K562 (cell line): ENCODE measurements at regions not wholly inside any gene's neighbourhood (a gene's known extent, or its start where the extent isn't known, plus 50 kb on each side); places are given as distances from the start of the nearest gene placed in this dataset.
A peak's percentile ranks its signal among the peaks of the same experiment; 100 is the strongest.

Experiments used
- CBFA2T2 ChIP-seq: fragments of 450-650 bp; conservative IDR thresholded peaks from 2 replicates; pipeline ENCODE4 v1.6.1; 2017; ENCODE audit warnings: mild to moderate bottlenecking
- DACH1 ChIP-seq: fragments of 450-650 bp; IDR thresholded peaks from 2 replicates; pipeline ENCODE4 v1.6.1; 2018; ENCODE audit not compliant: partially characterized antibody
- DMBX1 ChIP-seq: fragments of 250-450 bp; sonication (Bioruptor Pico); IDR thresholded peaks from 2 replicates; pipeline ENCODE4 v1.8.0; 2022; ENCODE audit warnings: inconsistent platforms, mild to moderate bottlenecking, moderate library complexity, borderline replicate concordance
- EP300 ChIP-seq: IDR thresholded peaks from 2 replicates; pipeline ENCODE4 v1.6.1; 2012; ENCODE audit warnings: low read length, improper control_type of control experiment
- IFI16 ChIP-seq: fragments of 250-450 bp; sonication (Bioruptor Pico); IDR thresholded peaks from 2 replicates; pipeline ENCODE4 v2.1.2; 2022; ENCODE audit warnings: mild to moderate bottlenecking, inconsistent platforms
- KLF1 ChIP-seq: fragments of 450-650 bp; IDR thresholded peaks from 2 replicates; pipeline ENCODE4 v1.6.1; 2016; ENCODE audit warnings: missing genetic modification characterization, missing compliant biosample characterization
- TAL1 ChIP-seq: fragments of 450-650 bp; IDR thresholded peaks from 2 replicates; pipeline ENCODE4 v1.6.1; 2016; ENCODE audit warnings: mild to moderate bottlenecking
- TCF7L2 ChIP-seq: fragments of 150-350 bp; IDR thresholded peaks from 2 replicates; pipeline ENCODE4 v1.6.1; 2016; ENCODE audit warnings: low read depth, mild to moderate bottlenecking, low read length, moderate library complexity
- TEAD1 ChIP-seq, 2 experiments: fragments of 450-650 bp in 1 of 2; sonication (generic) in 1 of 2; formaldehyde crosslinking; IDR thresholded peaks; 2 replicates each; pipeline versions ENCODE4 v1.4.0 to v1.8.0; 2020 to 2022; ENCODE audit warnings: mild to moderate bottlenecking in 2 of 2, missing genetic modification reagents in 1 of 2
- TEAD4 ChIP-seq, 2 experiments: sonication (generic) in 1 of 2; formaldehyde crosslinking in 1 of 2; IDR thresholded peaks; 2 replicates each; pipeline versions ENCODE4 v1.6.1 to v1.8.0; 2012 to 2022; ENCODE audit warnings: borderline replicate concordance in 1 of 2, inconsistent platforms in 1 of 2, low read length in 1 of 2, mild to moderate bottlenecking in 1 of 2, missing genetic modification reagents in 1 of 2
- ZNF707 ChIP-seq: fragments of 250-450 bp; sonication (Bioruptor Pico); conservative IDR thresholded peaks from 2 replicates; pipeline ENCODE4 v1.8.0; 2022; ENCODE audit warnings: inconsistent platforms, mild to moderate bottlenecking, moderate library complexity
- ZNF766 ChIP-seq: fragments of 200-800 bp; sonication (Bioruptor generic); conservative IDR thresholded peaks from 2 replicates; pipeline ENCODE4 v1.6.1; 2016; ENCODE audit warnings: missing genetic modification characterization, missing compliant biosample characterization
- ZZZ3 ChIP-seq: fragments of 450-650 bp; IDR thresholded peaks from 2 replicates; pipeline ENCODE4 v1.6.1; 2016; ENCODE audit warnings: antibody characterized with exemption, mild to moderate bottlenecking, moderate library complexity
- TF ChIP-seq, protein P1 (sequence below): fragments of 150-350 bp; IDR thresholded peaks from 2 replicates; pipeline ENCODE4 v1.6.1; 2014; ENCODE audit warnings: low read depth, mild to moderate bottlenecking, low read length, borderline replicate concordance
- TF ChIP-seq, protein P2 (sequence below), 2 experiments: fragments of 200-800 bp in 1 of 2; sonication (Bioruptor generic) in 1 of 2; sonication (generic) in 1 of 2; formaldehyde crosslinking in 1 of 2; IDR thresholded peaks in 1 of 2; conservative IDR thresholded peaks in 1 of 2; 2 replicates each; pipeline versions ENCODE4 v1.5.0 to v1.6.1; 2016 to 2020; ENCODE audit warnings: missing compliant biosample characterization in 1 of 2, missing genetic modification characterization in 1 of 2, missing genetic modification reagents in 1 of 2
- TF ChIP-seq, protein P3 (sequence below): fragments of 450-650 bp; formaldehyde crosslinking; IDR thresholded peaks from 2 replicates; pipeline ENCODE4 v1.4.0; 2020; ENCODE audit warnings: mild to moderate bottlenecking, moderate library complexity
- TF ChIP-seq, protein P4 (sequence below): sonication (generic); formaldehyde crosslinking; IDR thresholded peaks from 2 replicates; pipeline ENCODE4 v1.8.1; 2023; ENCODE audit warnings: mild to moderate bottlenecking, missing genetic modification reagents, moderate library complexity
- TF ChIP-seq, protein P5 (sequence below): fragments of 450-650 bp; IDR thresholded peaks from 2 replicates; pipeline ENCODE4 v1.6.1; 2017; ENCODE audit warnings: mild to moderate bottlenecking, moderate library complexity

DNA sequence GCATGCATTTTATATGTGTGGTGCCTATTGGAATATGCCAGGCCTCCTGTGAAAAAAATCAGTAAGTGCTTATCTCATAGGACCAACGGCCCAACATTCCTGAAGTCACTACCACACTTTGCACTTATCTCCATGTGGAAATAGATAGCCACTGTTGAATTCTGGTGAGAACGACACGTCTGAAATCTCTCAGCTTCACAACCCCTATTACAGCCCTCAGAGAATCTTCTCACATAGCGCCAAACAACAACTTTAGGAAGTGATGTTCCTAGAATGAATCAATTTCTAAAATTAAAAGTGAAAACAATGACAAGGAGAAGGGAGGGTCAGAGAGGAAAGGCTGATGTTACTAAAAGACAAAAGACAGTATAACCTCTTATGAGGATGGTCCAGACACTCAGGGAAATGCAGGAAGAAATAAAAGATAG lies 270.8 kb upstream of the BTG1 start (continued):
- TF ChIP-seq, protein P1, sequence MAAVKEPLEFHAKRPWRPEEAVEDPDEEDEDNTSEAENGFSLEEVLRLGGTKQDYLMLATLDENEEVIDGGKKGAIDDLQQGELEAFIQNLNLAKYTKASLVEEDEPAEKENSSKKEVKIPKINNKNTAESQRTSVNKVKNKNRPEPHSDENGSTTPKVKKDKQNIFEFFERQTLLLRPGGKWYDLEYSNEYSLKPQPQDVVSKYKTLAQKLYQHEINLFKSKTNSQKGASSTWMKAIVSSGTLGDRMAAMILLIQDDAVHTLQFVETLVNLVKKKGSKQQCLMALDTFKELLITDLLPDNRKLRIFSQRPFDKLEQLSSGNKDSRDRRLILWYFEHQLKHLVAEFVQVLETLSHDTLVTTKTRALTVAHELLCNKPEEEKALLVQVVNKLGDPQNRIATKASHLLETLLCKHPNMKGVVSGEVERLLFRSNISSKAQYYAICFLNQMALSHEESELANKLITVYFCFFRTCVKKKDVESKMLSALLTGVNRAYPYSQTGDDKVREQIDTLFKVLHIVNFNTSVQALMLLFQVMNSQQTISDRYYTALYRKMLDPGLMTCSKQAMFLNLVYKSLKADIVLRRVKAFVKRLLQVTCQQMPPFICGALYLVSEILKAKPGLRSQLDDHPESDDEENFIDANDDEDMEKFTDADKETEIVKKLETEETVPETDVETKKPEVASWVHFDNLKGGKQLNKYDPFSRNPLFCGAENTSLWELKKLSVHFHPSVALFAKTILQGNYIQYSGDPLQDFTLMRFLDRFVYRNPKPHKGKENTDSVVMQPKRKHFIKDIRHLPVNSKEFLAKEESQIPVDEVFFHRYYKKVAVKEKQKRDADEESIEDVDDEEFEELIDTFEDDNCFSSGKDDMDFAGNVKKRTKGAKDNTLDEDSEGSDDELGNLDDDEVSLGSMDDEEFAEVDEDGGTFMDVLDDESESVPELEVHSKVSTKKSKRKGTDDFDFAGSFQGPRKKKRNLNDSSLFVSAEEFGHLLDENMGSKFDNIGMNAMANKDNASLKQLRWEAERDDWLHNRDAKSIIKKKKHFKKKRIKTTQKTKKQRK: no peak
- peak; percentile 80 for TF ChIP-seq TEAD4 (IDR thresholded peaks at IDR 0.05; ENCODE audit: low read length)
- TF ChIP-seq TEAD4 (CRISPR knock-in tag; IDR thresholded peaks at IDR 0.05; ENCODE audit: borderline replicate concordance): no peak
- TF ChIP-seq IFI16 (CRISPR knock-in tag): no peak
- peak; percentile 59 for TF ChIP-seq CBFA2T2
- TF ChIP-seq ZNF766 (CRISPR knock-in tag): 0 out of 2 replicates have a peak, but pooled peaks have one; percentile 34
- peak; percentile 48 for TF ChIP-seq EP300
- TF ChIP-seq, protein P2, sequence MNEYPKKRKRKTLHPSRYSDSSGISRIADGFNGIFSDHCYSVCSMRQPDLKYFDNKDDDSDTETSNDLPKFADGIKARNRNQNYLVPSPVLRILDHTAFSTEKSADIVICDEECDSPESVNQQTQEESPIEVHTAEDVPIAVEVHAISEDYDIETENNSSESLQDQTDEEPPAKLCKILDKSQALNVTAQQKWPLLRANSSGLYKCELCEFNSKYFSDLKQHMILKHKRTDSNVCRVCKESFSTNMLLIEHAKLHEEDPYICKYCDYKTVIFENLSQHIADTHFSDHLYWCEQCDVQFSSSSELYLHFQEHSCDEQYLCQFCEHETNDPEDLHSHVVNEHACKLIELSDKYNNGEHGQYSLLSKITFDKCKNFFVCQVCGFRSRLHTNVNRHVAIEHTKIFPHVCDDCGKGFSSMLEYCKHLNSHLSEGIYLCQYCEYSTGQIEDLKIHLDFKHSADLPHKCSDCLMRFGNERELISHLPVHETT (CRISPR knock-in tag; conservative IDR thresholded peaks at IDR 0.05 in 1 of 2, IDR thresholded peaks at IDR 0.05 in 1 of 2): no peak
- TF ChIP-seq, protein P3, sequence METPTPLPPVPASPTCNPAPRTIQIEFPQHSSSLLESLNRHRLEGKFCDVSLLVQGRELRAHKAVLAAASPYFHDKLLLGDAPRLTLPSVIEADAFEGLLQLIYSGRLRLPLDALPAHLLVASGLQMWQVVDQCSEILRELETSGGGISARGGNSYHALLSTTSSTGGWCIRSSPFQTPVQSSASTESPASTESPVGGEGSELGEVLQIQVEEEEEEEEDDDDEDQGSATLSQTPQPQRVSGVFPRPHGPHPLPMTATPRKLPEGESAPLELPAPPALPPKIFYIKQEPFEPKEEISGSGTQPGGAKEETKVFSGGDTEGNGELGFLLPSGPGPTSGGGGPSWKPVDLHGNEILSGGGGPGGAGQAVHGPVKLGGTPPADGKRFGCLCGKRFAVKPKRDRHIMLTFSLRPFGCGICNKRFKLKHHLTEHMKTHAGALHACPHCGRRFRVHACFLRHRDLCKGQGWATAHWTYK: no peak
- TF ChIP-seq, protein P4, sequence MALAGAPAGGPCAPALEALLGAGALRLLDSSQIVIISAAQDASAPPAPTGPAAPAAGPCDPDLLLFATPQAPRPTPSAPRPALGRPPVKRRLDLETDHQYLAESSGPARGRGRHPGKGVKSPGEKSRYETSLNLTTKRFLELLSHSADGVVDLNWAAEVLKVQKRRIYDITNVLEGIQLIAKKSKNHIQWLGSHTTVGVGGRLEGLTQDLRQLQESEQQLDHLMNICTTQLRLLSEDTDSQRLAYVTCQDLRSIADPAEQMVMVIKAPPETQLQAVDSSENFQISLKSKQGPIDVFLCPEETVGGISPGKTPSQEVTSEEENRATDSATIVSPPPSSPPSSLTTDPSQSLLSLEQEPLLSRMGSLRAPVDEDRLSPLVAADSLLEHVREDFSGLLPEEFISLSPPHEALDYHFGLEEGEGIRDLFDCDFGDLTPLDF: no peak
- TF ChIP-seq, protein P5, sequence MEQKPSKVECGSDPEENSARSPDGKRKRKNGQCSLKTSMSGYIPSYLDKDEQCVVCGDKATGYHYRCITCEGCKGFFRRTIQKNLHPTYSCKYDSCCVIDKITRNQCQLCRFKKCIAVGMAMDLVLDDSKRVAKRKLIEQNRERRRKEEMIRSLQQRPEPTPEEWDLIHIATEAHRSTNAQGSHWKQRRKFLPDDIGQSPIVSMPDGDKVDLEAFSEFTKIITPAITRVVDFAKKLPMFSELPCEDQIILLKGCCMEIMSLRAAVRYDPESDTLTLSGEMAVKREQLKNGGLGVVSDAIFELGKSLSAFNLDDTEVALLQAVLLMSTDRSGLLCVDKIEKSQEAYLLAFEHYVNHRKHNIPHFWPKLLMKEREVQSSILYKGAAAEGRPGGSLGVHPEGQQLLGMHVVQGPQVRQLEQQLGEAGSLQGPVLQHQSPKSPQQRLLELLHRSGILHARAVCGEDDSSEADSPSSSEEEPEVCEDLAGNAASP: no peak
- TF ChIP-seq TEAD1 (CRISPR knock-in tag; IDR thresholded peaks at IDR 0.05): 0 out of 4 replicates have a peak, but pooled peaks of 1 of the 2 experiments have one; percentile 39
- TF ChIP-seq DACH1: no peak
- TF ChIP-seq KLF1 (tag): no peak
- TF ChIP-seq TCF7L2: no peak
- peak; percentile 55 for TF ChIP-seq TAL1
- no peak for TF ChIP-seq ZZZ3
- TF ChIP-seq DMBX1 (CRISPR knock-in tag): no peak
- TF ChIP-seq ZNF707 (CRISPR knock-in tag): no peak
